HFFc6 (cell line): ENCODE measurements at regions not wholly inside any gene's neighbourhood (a gene's known extent, or its start where the extent isn't known, plus 50 kb on each side); places are given as distances from the start of the nearest gene placed in this dataset.

Experiments
- DNase-seq: peaks from one replicate; pipeline ENCODE4 v3.0.0-alpha.2; 2018
- H3K27ac Mint-ChIP-seq: 2 replicates; pipeline ENCODE4 v1.8.0; 2020; ENCODE audit warnings: mild to moderate bottlenecking, mixed read lengths
- H3K27me3 Mint-ChIP-seq: 2 replicates; pipeline ENCODE4 v1.8.0; 2021; ENCODE audit warnings: mild to moderate bottlenecking, moderate library complexity, mixed read lengths; ENCODE audit not compliant: insufficient read depth
- H3K36me3 Mint-ChIP-seq: 2 replicates; pipeline ENCODE4 v1.8.0; 2021; ENCODE audit warnings: low read depth, mixed read lengths
- H3K4me1 Mint-ChIP-seq: 2 replicates; pipeline ENCODE4 v1.8.0; 2020; ENCODE audit warnings: low read depth, mixed read lengths
- H3K4me3 Mint-ChIP-seq: 2 replicates; pipeline ENCODE4 v1.8.0; 2020; ENCODE audit warnings: mild to moderate bottlenecking, moderate library complexity, mixed read lengths
- H3K9me3 Mint-ChIP-seq: 2 replicates; pipeline ENCODE4 v1.8.0; 2020; ENCODE audit warnings: mild to moderate bottlenecking, mixed read lengths
- CTCF ChIP-seq: fragments of 200-600 bp; sonication (generic); IDR thresholded peaks from 2 replicates; pipeline ENCODE4 v1.5.0; 2021; ENCODE audit warnings: antibody characterized with exemption, mild to moderate bottlenecking

DNA sequence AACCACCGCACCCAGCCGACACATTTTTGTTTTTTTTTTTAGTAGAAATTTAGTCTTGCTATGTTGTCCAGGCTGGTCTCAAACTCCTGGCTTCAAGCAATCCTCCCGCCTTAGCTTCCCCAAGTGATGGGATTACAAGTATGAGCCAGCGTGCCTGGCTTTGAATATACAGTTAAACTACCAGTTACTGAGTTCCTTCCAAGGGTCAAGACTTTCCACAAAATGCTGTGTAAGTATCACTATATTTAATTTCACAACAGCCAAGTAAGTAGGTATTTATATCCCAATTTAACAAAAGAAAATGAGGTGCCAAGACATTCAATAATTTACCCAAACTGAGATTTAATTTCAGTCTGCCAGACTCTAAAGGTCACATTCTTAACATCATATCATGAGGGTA, 181.3 kb upstream of the TMC3 start:
- TF ChIP-seq CTCF = no peak
- no peak for DNase-seq
- H3K27ac Mint-ChIP-seq = no peak overlapping the region
- H3K36me3 Mint-ChIP-seq = no peaks in the 10 kb centered on the region
- no peaks in the 10 kb centered on the region for H3K4me1 Mint-ChIP-seq
- H3K9me3 Mint-ChIP-seq = no peaks in the 10 kb centered on the region
- H3K27me3 Mint-ChIP-seq = peaks cover 2% of the 10 kb centered on the region
- no peak overlapping the region for H3K4me3 Mint-ChIP-seq

- no peak overlapping the region for H3K27ac Mint-ChIP-seq
- no peak overlapping the region for H3K4me3 Mint-ChIP-seq
- no peaks in the 10 kb centered on the region for H3K9me3 Mint-ChIP-seq
- no peaks in the 10 kb centered on the region for H3K36me3 Mint-ChIP-seq
- no peaks in the 10 kb centered on the region for H3K4me1 Mint-ChIP-seq
- no peak for TF ChIP-seq CTCF
- DNase-seq = no peak
- H3K27me3 Mint-ChIP-seq = no peaks in the 10 kb centered on the region; the same call in 1 of the 2 replicates
Measured at GRCh38 chr15:81548365-81549130, 174.5 kb upstream of the TMC3 start.

- H3K27ac Mint-ChIP-seq = no peak overlapping the region
- H3K4me1 Mint-ChIP-seq = no peaks in the 10 kb centered on the region
- H3K9me3 Mint-ChIP-seq = no peaks in the 10 kb centered on the region
- H3K4me3 Mint-ChIP-seq = no peak overlapping the region
- H3K36me3 Mint-ChIP-seq = no peaks in the 10 kb centered on the region
- H3K27me3 Mint-ChIP-seq = no peaks in the 10 kb centered on the region; the same call in 1 of the 2 replicates
- no peak for DNase-seq
- no peak for TF ChIP-seq CTCF
Measured at GRCh38 chr15:81547521-81548132, 173.6 kb upstream of the TMC3 start.

GRCh38 chr15:81544385-81544784, 170.4 kb upstream of the TMC3 start:
- no peaks in the 10 kb centered on the region for H3K36me3 Mint-ChIP-seq
- no peak for DNase-seq
- TF ChIP-seq CTCF = no peak
- no peak overlapping the region for H3K4me3 Mint-ChIP-seq
- H3K27me3 Mint-ChIP-seq = no peaks in the 10 kb centered on the region; the same call in 1 of the 2 replicates
- H3K4me1 Mint-ChIP-seq = no peaks in the 10 kb centered on the region
- no peak overlapping the region for H3K27ac Mint-ChIP-seq
- H3K9me3 Mint-ChIP-seq = no peaks in the 10 kb centered on the region

DNA sequence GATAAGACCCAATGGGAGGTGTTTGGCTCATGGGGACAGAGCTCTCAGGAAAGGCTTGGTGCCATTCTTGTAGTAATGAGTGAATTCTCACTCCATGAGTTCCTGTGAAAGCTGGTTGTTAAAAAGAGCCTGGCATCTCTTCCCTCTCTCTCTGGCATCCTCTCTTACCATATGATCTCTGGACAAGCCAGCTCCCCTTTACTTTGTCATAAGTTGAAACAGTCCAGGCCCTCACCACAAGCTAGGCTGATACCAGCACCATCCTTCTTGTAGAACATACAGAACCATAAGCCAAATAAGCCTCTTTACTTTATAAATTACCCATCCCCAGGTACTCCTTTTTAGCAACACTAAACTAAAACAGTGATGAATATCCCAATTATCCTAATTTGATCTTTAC, 166.9 kb upstream of the TMC3 start:
- H3K9me3 Mint-ChIP-seq = no peaks in the 10 kb centered on the region
- no peaks in the 10 kb centered on the region for H3K36me3 Mint-ChIP-seq
- H3K27me3 Mint-ChIP-seq = peaks cover 2% of the 10 kb centered on the region
- H3K4me1 Mint-ChIP-seq = no peaks in the 10 kb centered on the region
- H3K27ac Mint-ChIP-seq = no peak overlapping the region
- DNase-seq = no peak
- TF ChIP-seq CTCF = no peak
- H3K4me3 Mint-ChIP-seq = no peak overlapping the region
